ENCODE measurements at regions not wholly inside any gene's neighbourhood (a gene's known extent, or its start where the extent isn't known, plus 50 kb on each side); places are given as distances from the start of the nearest gene placed in this dataset.

GRCh38 chrX:113429011-113429410, 588.4 kb upstream of the AMOT start (continued):
- TF ChIP-seq NRF1 (IDR thresholded peaks at IDR 0.05; ENCODE audit: low read depth, low read length) (no peak), BCL11A (IDR thresholded peaks at IDR 0.05; ENCODE audit: low read depth in 2 of 2, low read length in 2 of 2) (no peak), RNF2 (IDR thresholded peaks at IDR 0.05; ENCODE audit: borderline replicate concordance, low read depth, low read length, missing control alignments, poor library complexity, severe bottlenecking) (no peak), PHF8 (conservative IDR thresholded peaks at IDR 0.05; ENCODE audit: low read depth, low read length) (no peak), BACH1 (IDR thresholded peaks at IDR 0.05; ENCODE audit: low read length) (no peak), HDAC2 (IDR thresholded peaks at IDR 0.05; ENCODE audit: borderline replicate concordance in 1 of 2, low read depth in 2 of 2, low read length in 2 of 2) (no peak), TEAD4 (IDR thresholded peaks at IDR 0.05; ENCODE audit: low read depth, low read length) (no peak), KDM5A (IDR thresholded peaks at IDR 0.05; ENCODE audit: low read length) (no peak), KDM4A (IDR thresholded peaks at IDR 0.05; ENCODE audit: low read depth, low read length, severe bottlenecking) (no peak), TAF1 (IDR thresholded peaks at IDR 0.05; ENCODE audit: low read depth, low read length) (no peak)
